GM10266 (cell line): ENCODE measurements at regions not wholly inside any gene's neighbourhood (a gene's known extent, or its start where the extent isn't known, plus 50 kb on each side); places are given as distances from the start of the nearest gene placed in this dataset.

Experiments used
- DNase-seq: peaks from one replicate; pipeline ENCODE4 v3.0.0; 2012; ENCODE audit errors: extremely low spot score
- TF ChIP-seq, protein P1 (sequence below): IDR thresholded peaks from 2 replicates; pipeline ENCODE4 v1.5.1; 2012; ENCODE audit warnings: mild to moderate bottlenecking, low read depth; ENCODE audit not compliant: control insufficient read depth, insufficient read depth; ENCODE audit errors: missing control alignments

- DNase-seq = no peak
Observed at GRCh38 chr2:30318987-30319782, 87.9 kb downstream of the LBH start.

GRCh38 chr2:30321466-30321865, 90.1 kb downstream of the LBH start:
- TF ChIP-seq, protein P1, sequence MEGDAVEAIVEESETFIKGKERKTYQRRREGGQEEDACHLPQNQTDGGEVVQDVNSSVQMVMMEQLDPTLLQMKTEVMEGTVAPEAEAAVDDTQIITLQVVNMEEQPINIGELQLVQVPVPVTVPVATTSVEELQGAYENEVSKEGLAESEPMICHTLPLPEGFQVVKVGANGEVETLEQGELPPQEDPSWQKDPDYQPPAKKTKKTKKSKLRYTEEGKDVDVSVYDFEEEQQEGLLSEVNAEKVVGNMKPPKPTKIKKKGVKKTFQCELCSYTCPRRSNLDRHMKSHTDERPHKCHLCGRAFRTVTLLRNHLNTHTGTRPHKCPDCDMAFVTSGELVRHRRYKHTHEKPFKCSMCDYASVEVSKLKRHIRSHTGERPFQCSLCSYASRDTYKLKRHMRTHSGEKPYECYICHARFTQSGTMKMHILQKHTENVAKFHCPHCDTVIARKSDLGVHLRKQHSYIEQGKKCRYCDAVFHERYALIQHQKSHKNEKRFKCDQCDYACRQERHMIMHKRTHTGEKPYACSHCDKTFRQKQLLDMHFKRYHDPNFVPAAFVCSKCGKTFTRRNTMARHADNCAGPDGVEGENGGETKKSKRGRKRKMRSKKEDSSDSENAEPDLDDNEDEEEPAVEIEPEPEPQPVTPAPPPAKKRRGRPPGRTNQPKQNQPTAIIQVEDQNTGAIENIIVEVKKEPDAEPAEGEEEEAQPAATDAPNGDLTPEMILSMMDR = no peak
- DNase-seq = no peak

More at GRCh38 chr2:30318987-30319782, 87.9 kb downstream of the LBH start:
- TF ChIP-seq, protein P1 = no peak

DNA sequence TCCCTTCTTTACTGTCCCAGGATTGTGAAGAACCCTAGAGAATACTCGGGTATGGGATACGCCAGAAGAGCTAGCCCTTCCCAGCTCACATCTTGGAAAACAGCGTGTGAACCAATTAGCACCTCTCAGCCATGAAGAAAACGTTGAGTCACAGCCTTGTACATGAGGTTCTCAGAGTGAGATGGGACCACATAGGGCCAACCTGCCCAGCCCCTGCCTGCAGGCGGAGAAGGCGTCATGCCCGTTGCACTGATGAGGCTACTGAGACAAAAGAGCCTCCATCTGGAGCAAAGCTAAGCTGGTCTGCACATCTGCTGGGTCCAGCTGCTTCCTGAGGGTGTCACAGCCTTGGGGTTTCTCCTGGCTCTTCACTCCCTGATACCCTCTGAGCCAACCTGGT, 92.2 kb downstream of the LBH start:
- DNase-seq = no peak
- TF ChIP-seq, protein P1 = no peak

DNA sequence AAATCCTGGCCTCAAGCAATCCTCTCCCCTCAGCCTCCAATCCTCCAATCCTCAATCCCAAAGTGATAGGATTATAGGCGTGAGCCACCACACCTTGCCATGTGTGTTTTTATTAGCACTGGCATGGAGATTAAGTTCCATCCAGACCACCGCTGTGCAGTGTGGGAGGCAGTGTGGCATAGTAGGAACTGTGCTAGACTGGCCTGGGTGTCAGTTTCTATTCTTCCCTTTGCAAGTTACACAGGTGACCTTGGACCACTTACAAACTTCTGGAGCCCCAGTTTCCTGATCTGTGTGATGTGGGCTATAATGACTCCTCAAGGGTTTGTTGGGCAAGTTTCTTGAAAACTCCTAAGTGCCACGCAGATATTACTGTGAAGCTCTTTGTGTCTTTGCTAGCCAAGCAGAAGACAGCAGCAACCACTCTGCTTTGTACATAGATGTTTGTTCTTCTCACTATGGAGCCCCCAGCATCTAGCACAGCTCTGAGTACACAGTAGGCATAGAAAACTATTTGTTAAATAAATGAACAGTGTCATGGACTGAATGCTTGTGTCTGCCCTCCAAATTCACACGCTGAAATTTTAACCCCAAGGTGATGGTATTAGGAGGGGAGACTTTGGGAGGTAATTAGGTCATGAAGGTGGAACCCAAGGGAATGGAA, 93.0 kb downstream of the LBH start:
- TF ChIP-seq, protein P1 = no peak
- no peak for DNase-seq

- TF ChIP-seq, protein P1 = no peak
- no peak for DNase-seq
Observed at GRCh38 chr2:30325600-30326328, 94.4 kb downstream of the LBH start.

DNA sequence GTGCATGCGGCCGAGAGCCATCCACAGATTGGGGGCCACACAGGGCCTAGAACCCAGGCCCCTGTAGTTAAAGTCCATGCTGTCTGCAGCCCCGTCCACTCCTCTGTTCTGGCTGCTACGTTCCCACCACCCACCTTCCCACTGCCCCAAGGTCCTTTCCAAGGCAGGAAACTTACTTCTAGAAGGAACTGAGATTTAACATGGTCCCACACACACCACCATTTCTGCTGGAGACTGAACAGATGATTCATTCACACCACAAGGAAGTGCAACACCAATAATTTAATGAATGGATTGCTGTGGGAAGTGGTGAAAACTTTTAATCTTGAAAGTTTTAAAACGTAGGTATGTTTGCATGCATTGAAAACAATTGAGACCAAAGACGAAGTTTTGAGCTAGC, 95.2 kb downstream of the LBH start:
- TF ChIP-seq, protein P1 = no peak
- no peak for DNase-seq
